BE2C (cell line): ENCODE measurements at regions not wholly inside any gene's neighbourhood (a gene's known extent, or its start where the extent isn't known, plus 50 kb on each side); places are given as distances from the start of the nearest gene placed in this dataset.

ENCODE experiments used
- DNase-seq: peaks from one replicate; pipeline ENCODE4 v3.0.0-alpha.2; 2020
- H3K27me3 ChIP-seq: fragments of 250-450 bp; sonication (Bioruptor Pico); 2 replicates; pipeline ENCODE4 v1.5.1; 2020; ENCODE audit warnings: mild to moderate bottlenecking
- H3K36me3 ChIP-seq: fragments of 250-450 bp; sonication (Bioruptor Pico); 2 replicates; pipeline ENCODE4 v1.5.1; 2020; ENCODE audit warnings: mild to moderate bottlenecking
- H3K4me1 ChIP-seq: fragments of 250-450 bp; sonication (Bioruptor Pico); 2 replicates; pipeline ENCODE4 v1.5.1; 2020
- H3K4me3 ChIP-seq: 2 replicates; pipeline ENCODE4 v1.5.1; 2011; ENCODE audit warnings: low read depth, low read length
- H3K9me3 ChIP-seq: fragments of 250-450 bp; sonication (Bioruptor Pico); 2 replicates; pipeline ENCODE4 v1.5.1; 2020
- TF ChIP-seq, protein P1 (sequence below): IDR thresholded peaks from 2 replicates; pipeline ENCODE4 v1.5.1; 2012; ENCODE audit warnings: mild to moderate bottlenecking, low read depth, low read length

DNA sequence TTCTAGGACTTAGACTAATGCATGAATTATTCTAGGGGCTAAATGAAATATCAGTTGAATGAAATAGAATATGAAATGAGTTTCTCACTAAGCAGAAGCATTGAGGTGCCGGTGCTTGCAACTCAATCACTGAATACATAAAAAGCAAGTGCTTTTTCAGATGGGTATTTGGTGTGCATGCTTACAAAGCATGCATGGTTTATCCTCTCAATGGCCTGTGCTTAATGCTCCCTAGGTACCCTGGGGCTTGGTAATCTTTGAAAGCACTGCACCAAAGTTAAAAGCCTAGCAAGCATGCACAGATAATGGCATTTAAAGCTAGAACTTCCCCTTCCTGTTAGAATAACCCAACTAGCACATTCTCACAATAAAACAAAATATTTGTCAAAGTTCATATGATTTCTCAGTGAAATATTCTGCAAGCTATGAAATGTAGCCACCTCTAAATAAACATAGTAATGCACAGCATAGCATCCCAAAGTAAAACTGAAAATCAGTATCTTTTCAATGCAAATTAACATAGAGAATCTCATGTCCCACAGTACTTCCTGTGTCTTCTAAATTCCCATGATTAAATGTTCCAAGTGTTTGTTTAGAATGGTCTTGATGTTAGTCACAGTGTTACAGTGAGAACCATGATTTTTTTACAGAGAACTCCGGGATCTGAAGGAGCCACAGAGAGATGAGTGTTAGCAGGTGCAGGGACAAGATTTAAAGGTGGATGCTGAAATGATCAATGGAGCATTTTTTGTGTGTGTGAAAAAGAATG, 143.4 kb upstream of the CDH6 start:
- Histone ChIP-seq H3K4me3 (no peak overlapping the region), H3K4me1 (0 out of 2 replicates have a peak, but pooled peaks cover 6% of the 10 kb centered on the region), H3K9me3 (no peaks in the 10 kb centered on the region), H3K36me3 (no peaks in the 10 kb centered on the region), H3K27me3 (no peaks in the 10 kb centered on the region)
- DNase-seq = no peak
- TF ChIP-seq, protein P1, sequence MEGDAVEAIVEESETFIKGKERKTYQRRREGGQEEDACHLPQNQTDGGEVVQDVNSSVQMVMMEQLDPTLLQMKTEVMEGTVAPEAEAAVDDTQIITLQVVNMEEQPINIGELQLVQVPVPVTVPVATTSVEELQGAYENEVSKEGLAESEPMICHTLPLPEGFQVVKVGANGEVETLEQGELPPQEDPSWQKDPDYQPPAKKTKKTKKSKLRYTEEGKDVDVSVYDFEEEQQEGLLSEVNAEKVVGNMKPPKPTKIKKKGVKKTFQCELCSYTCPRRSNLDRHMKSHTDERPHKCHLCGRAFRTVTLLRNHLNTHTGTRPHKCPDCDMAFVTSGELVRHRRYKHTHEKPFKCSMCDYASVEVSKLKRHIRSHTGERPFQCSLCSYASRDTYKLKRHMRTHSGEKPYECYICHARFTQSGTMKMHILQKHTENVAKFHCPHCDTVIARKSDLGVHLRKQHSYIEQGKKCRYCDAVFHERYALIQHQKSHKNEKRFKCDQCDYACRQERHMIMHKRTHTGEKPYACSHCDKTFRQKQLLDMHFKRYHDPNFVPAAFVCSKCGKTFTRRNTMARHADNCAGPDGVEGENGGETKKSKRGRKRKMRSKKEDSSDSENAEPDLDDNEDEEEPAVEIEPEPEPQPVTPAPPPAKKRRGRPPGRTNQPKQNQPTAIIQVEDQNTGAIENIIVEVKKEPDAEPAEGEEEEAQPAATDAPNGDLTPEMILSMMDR = no peak

- TF ChIP-seq, protein P1 = no peak
- Histone ChIP-seq H3K9me3 (no peaks in the 10 kb centered on the region), H3K36me3 (no peaks in the 10 kb centered on the region), H3K27me3 (no peaks in the 10 kb centered on the region), H3K4me1 (0 out of 2 replicates have a peak, but pooled peaks cover 6% of the 10 kb centered on the region), H3K4me3 (no peak overlapping the region)
- DNase-seq = no peak
Observed at GRCh38 chr5:31049461-31049860, 144.0 kb upstream of the CDH6 start.

- Histone ChIP-seq H3K4me1 (0 out of 2 replicates have a peak, but pooled peaks cover 6% of the 10 kb centered on the region), H3K9me3 (no peaks in the 10 kb centered on the region), H3K36me3 (no peaks in the 10 kb centered on the region), H3K4me3 (no peak overlapping the region), H3K27me3 (no peaks in the 10 kb centered on the region)
- no peak for DNase-seq
- TF ChIP-seq, protein P1 = no peak
Observed at GRCh38 chr5:31048282-31049270, 144.9 kb upstream of the CDH6 start.

DNA sequence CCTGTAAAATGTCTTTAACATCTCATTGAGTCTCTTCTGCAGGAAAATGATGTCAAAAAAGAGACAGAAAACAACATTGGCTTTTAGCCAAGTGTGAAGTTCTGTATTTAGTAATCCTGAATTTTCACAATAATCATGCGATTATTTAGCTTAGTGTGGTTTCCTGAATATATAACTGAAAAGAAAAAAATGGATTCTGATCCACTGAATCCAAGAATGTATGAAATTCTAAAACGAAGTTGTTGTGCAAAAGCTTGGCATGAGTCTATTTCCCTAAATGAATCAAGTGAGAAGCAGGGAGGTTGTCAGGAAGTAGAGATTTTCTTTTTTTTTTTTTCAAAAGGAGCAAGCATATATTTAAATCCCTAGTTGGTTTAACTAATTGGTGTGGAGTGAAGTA, 145.9 kb upstream of the CDH6 start:
- H3K27me3 ChIP-seq = no peaks in the 10 kb centered on the region
- H3K4me1 ChIP-seq = 0 out of 2 replicates have a peak, but pooled peaks cover 6% of the 10 kb centered on the region
- H3K9me3 ChIP-seq = no peaks in the 10 kb centered on the region
- DNase-seq = no peak
- H3K36me3 ChIP-seq = no peaks in the 10 kb centered on the region
- no peak overlapping the region for H3K4me3 ChIP-seq
- TF ChIP-seq, protein P1 = no peak

DNA sequence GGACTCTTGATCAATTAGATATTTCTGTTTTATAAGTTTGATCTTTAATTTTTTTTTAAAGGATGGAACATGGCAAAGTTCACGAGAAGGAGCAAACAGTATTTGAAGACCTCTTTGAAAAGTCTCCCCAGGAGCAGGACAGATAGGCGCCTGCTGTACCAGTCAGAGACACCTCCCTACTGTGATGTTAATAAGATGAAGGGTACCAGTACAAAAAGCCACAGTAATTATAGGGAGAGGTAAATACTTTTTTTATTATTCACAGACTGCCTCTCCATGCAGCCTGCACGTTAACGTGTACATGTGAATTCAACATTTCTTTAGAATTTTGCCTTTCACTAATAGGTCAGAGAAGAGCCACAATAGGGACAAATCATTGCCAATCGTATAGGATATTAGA, 146.5 kb upstream of the CDH6 start:
- Histone ChIP-seq H3K4me3 (no peak overlapping the region), H3K9me3 (no peaks in the 10 kb centered on the region), H3K27me3 (no peaks in the 10 kb centered on the region), H3K36me3 (no peaks in the 10 kb centered on the region), H3K4me1 (0 out of 2 replicates have a peak, but pooled peaks cover 3% of the 10 kb centered on the region)
- no peak for DNase-seq
- TF ChIP-seq, protein P1 = no peak
